HepG2 (cell line): ENCODE measurements at regions not wholly inside any gene's neighbourhood (a gene's known extent, or its start where the extent isn't known, plus 50 kb on each side); places are given as distances from the start of the nearest gene placed in this dataset.

Source experiments
- ATAC-seq: fragments of 200-7000 bp; cut with Tn5 transposase; 3 replicates; pipeline ENCODE4 v1.9.1; 2020; ENCODE audit warnings: mild to moderate bottlenecking, moderate library complexity
- BruUV-seq: library from RNA; stranded (reverse); fragments of 400-500 nt; replicated peaks from 2 replicates; lab custom pipeline; 2021; lab: Mats Ljungman, UMichigan
- CTCF ChIA-PET: fragments of 300-600 bp; formaldehyde crosslinking; extraction: SDS; loops from one replicate; lab custom pipeline; 2021; ENCODE audit warnings: low total read pairs, inconsistent platforms, low intra/inter-chr PET ratio; lab: Yijun Ruan, JAX
- POLR2A ChIA-PET: fragments of 350-600 bp; sonication (Branson Sonifier 250); formaldehyde crosslinking; loops from one replicate; lab custom pipeline; 2020; ENCODE audit warnings: antibody characterized with exemption, inconsistent platforms; lab: Yijun Ruan, JAX
- DNase-seq: peaks from one replicate; pipeline ENCODE4 v3.0.0-alpha.2; 2015; ENCODE audit warnings: low spot score
- FAIRE-seq: peaks from 3 replicates; lab custom pipeline; 2011; peaks lifted over from hg19 to GRCh38; lab: Jason Lieb, UNC
- H2AFZ ChIP-seq: one replicate; pipeline ENCODE4 v1.6.1; 2011; ENCODE audit warnings: low read length, inconsistent platforms
- H3K27ac ChIP-seq: fragments of 300-600 bp; 3 replicates; pipeline ENCODE4 v1.8.0; 2011; ENCODE audit warnings: mixed run types, mild to moderate bottlenecking, mixed read lengths, low read length, inconsistent platforms; ENCODE audit not compliant: insufficient read depth; ENCODE audit errors: extremely low read length
- H3K27me3 ChIP-seq, 2 experiments: fragments of 200-600 bp in 1 of 2; 2 replicates in 1 of 2; 3 replicates in 1 of 2; pipeline versions ENCODE4 v1.6.0 to v1.8.0; 2011; ENCODE audit warnings: low read length in 2 of 2, mild to moderate bottlenecking in 2 of 2, moderate library complexity in 2 of 2, inconsistent platforms in 1 of 2; ENCODE audit not compliant: insufficient read depth in 2 of 2, control insufficient read depth in 1 of 2
- H3K36me3 ChIP-seq, 2 experiments: fragments of 200-600 bp in 1 of 2; replicated peaks in 1 of 2; 2 replicates in 1 of 2; 3 replicates in 1 of 2; pipeline versions ENCODE4 v1.5.1 to v1.8.0; 2011; ENCODE audit warnings: low read length in 2 of 2, inconsistent platforms in 1 of 2; ENCODE audit not compliant: insufficient read depth in 2 of 2, control insufficient read depth in 1 of 2
- H3K4me1 ChIP-seq: 2 replicates; pipeline ENCODE4 v1.5.1; 2012; ENCODE audit warnings: low read length, inconsistent platforms; ENCODE audit not compliant: insufficient read depth
- H3K4me2 ChIP-seq: 2 replicates; pipeline ENCODE4 v1.6.0; 2011; ENCODE audit warnings: low read depth, low read length, inconsistent platforms
- H3K4me3 ChIP-seq, 3 experiments: fragments of 200-600 bp in 1 of 3; sonication (generic), shearing (Covaris generic) in 1 of 3; replicated peaks in 1 of 3; 2 replicates each; pipeline ENCODE4 v1.5.1; 2011 to 2016; ENCODE audit warnings: low read length in 3 of 3, inconsistent platforms in 2 of 3, low read depth in 2 of 3, mild to moderate bottlenecking in 2 of 3, control low read depth in 1 of 3, mixed read lengths in 1 of 3; ENCODE audit not compliant: insufficient read depth in 1 of 3
- H3K79me2 ChIP-seq: one replicate; pipeline ENCODE4 v1.6.1; 2011; ENCODE audit warnings: low read length, inconsistent platforms; ENCODE audit not compliant: insufficient read depth
- H3K9ac ChIP-seq: 2 replicates; pipeline ENCODE4 v1.6.0; 2011; ENCODE audit warnings: mild to moderate bottlenecking, low read depth, low read length, inconsistent platforms; ENCODE audit not compliant: insufficient read depth
- H3K9me3 ChIP-seq: 2 replicates; pipeline ENCODE4 v1.5.1; 2012; ENCODE audit warnings: mild to moderate bottlenecking, low read length
- H4K20me1 ChIP-seq: 2 replicates; pipeline ENCODE4 v1.6.0; 2011; ENCODE audit warnings: inconsistent platforms, mild to moderate bottlenecking, low read length, moderate library complexity; ENCODE audit not compliant: insufficient read depth
- ARNT2 ChIP-seq: sonication (generic); formaldehyde crosslinking; IDR thresholded peaks from 2 replicates; pipeline ENCODE4 v1.8.0; 2022; ENCODE audit warnings: mild to moderate bottlenecking, low read depth, missing genetic modification reagents, moderate library complexity
- ASH2L ChIP-seq: fragments of 300-600, 200-600 bp; sonication (generic); IDR thresholded peaks from 2 replicates; pipeline ENCODE4 v1.7.0; 2017; ENCODE audit warnings: low read depth, mild to moderate bottlenecking, moderate library complexity, mixed read lengths, low read length; ENCODE audit not compliant: insufficient read length
- ATF7-NPFF ChIP-seq: sonication (generic); formaldehyde crosslinking; IDR thresholded peaks from 2 replicates; pipeline ENCODE4 v1.8.1; 2023; ENCODE audit warnings: mild to moderate bottlenecking, low read depth, missing genetic modification reagents, moderate library complexity
- EHMT2 ChIP-seq: fragments of 200-600 bp; sonication (generic); IDR thresholded peaks from 2 replicates; pipeline ENCODE4 v1.7.0; 2017; ENCODE audit warnings: antibody characterized with exemption, low read depth, low read length, borderline replicate concordance
- EP300 ChIP-seq, 3 experiments: sonication (generic) in 1 of 3; formaldehyde crosslinking in 1 of 3; IDR thresholded peaks; 2 replicates each; pipeline versions ENCODE4 v1.5.1 to v1.6.1; 2011 to 2020; ENCODE audit warnings: low read depth in 2 of 3, low read length in 2 of 3, borderline replicate concordance in 1 of 3, improper control_type of control experiment in 1 of 3, mild to moderate bottlenecking in 1 of 3, missing genetic modification reagents in 1 of 3, moderate library complexity in 1 of 3
- FLYWCH1 ChIP-seq: sonication (generic); formaldehyde crosslinking; IDR thresholded peaks from 2 replicates; pipeline ENCODE4 v1.8.1; 2023; ENCODE audit warnings: mild to moderate bottlenecking, missing genetic modification reagents
- GLI4 ChIP-seq: sonication (generic); formaldehyde crosslinking; IDR thresholded peaks from 2 replicates; pipeline ENCODE4 v1.5.1; 2020; ENCODE audit warnings: missing genetic modification reagents, mild to moderate bottlenecking, moderate library complexity, borderline replicate concordance
- HNF4G ChIP-seq, 2 experiments: sonication (generic) in 1 of 2; formaldehyde crosslinking in 1 of 2; IDR thresholded peaks; 2 replicates each; pipeline versions ENCODE4 v1.4.0 to v1.6.1; 2011 to 2020; ENCODE audit warnings: borderline replicate concordance in 2 of 2, low read depth in 2 of 2, mild to moderate bottlenecking in 2 of 2, low read length in 1 of 2, missing genetic modification reagents in 1 of 2, moderate library complexity in 1 of 2
- JUND ChIP-seq: sonication (generic); formaldehyde crosslinking; IDR thresholded peaks from 2 replicates; pipeline ENCODE4 v1.8.0; 2022; ENCODE audit warnings: mild to moderate bottlenecking, missing genetic modification reagents
- KLF12 ChIP-seq: sonication (generic); formaldehyde crosslinking; IDR thresholded peaks from 2 replicates; pipeline ENCODE4 v1.4.0; 2020; ENCODE audit warnings: missing genetic modification reagents, borderline replicate concordance
- PHF21A ChIP-seq: sonication (generic); formaldehyde crosslinking; IDR thresholded peaks from 2 replicates; pipeline ENCODE4 v1.5.0; 2020; ENCODE audit warnings: mild to moderate bottlenecking, missing genetic modification reagents
- PPARG ChIP-seq: conservative IDR thresholded peaks from 2 replicates; pipeline ENCODE4 v1.6.1; 2016; ENCODE audit warnings: missing biosample characterization, missing genetic modification reagents
- RBM22 ChIP-seq: fragments of 200-400 bp; formaldehyde crosslinking; optimal IDR thresholded peaks from 2 replicates; pipeline ENCODE3; 2017; ENCODE audit warnings: mild to moderate bottlenecking, low read length, moderate library complexity
- RXRB ChIP-seq: IDR thresholded peaks from 2 replicates; pipeline ENCODE4 v1.6.1; 2016; ENCODE audit warnings: borderline replicate concordance, missing genetic modification reagents, missing compliant biosample characterization
- SIN3B ChIP-seq: fragments of 150-350 bp; IDR thresholded peaks from 2 replicates; pipeline ENCODE4 v1.6.1; 2014; ENCODE audit warnings: low read length
- SOX5 ChIP-seq: IDR thresholded peaks from 2 replicates; pipeline ENCODE4 v1.6.1; 2016; ENCODE audit warnings: borderline replicate concordance
- ZFP90 ChIP-seq: sonication (generic); formaldehyde crosslinking; IDR thresholded peaks from 2 replicates; pipeline ENCODE4 v1.8.0; 2022; ENCODE audit warnings: missing genetic modification reagents, mild to moderate bottlenecking, inconsistent platforms, borderline replicate concordance
- ZNF136 ChIP-seq: sonication (generic); formaldehyde crosslinking; IDR thresholded peaks from 2 replicates; pipeline ENCODE4 v1.8.1; 2022; ENCODE audit warnings: low read depth, mild to moderate bottlenecking, moderate library complexity, missing genetic modification reagents
- ZNF263 ChIP-seq: sonication (generic); formaldehyde crosslinking; IDR thresholded peaks from 2 replicates; pipeline ENCODE4 v1.4.0; 2020; ENCODE audit warnings: missing genetic modification reagents
- ZNF549 ChIP-seq: sonication (generic); formaldehyde crosslinking; IDR thresholded peaks from 2 replicates; pipeline ENCODE4 v1.5.0; 2020; ENCODE audit warnings: missing genetic modification reagents
- ZNF7 ChIP-seq: IDR thresholded peaks from 2 replicates; pipeline ENCODE4 v1.6.1; 2016; ENCODE audit warnings: missing biosample characterization, missing genetic modification reagents
- ZNF720 ChIP-seq: sonication (generic); formaldehyde crosslinking; IDR thresholded peaks from 2 replicates; pipeline ENCODE4 v1.4.0; 2020; ENCODE audit warnings: missing genetic modification reagents
- ZNF841 ChIP-seq: sonication (generic); formaldehyde crosslinking; IDR thresholded peaks from 2 replicates; pipeline ENCODE4 v1.8.1; 2023; ENCODE audit warnings: missing genetic modification reagents, borderline replicate concordance
- WGBS: methylation state at CpG from one replicate; pipeline ENCODE4 v1.1.6; 2017; ENCODE audit warnings: low lambda C conversion rate; 5-methylcytosine and 5-hydroxymethylcytosine counted together
- in situ Hi-C: cut with HindIII; loops from 2 replicates; pipeline ENCODE4 v1.10.0; 2017; ENCODE audit warnings: low pct_unique_long_range_greater_than_20kb; ENCODE audit not compliant: extremely low pct_ligation_motif_present
- intact Hi-C: fragments of 100-400 bp; cut with micrococcal nuclease; formaldehyde crosslinking; loops from one replicate; pipeline ENCODE4 v1.10.0; 2022; ENCODE audit not compliant: unreplicated experiment
- TF ChIP-seq, protein P1 (sequence below): sonication (generic); formaldehyde crosslinking; IDR thresholded peaks from 2 replicates; pipeline ENCODE4 v1.5.1; 2020; ENCODE audit warnings: mild to moderate bottlenecking, missing genetic modification reagents, borderline replicate concordance

GRCh38 chr16:72299684-72300243 lies 127.8 kb upstream of the PMFBP1 start (continued):
- TF ChIP-seq EP300 (IDR thresholded peaks at IDR 0.05; ENCODE audit: low read depth in 2 of 2, low read length in 2 of 2) (0 out of 4 replicates have a peak, but pooled peaks of 1 of the 2 experiments have one; percentile 17), EP300 (CRISPR knock-in tag; IDR thresholded peaks at IDR 0.05; ENCODE audit: borderline replicate concordance) (no peak), GLI4 (no peak), ZNF7 (CRISPR knock-in tag) (0 out of 2 replicates have a peak, but pooled peaks have one; percentile 26), EHMT2 (0 out of 2 replicates have a peak, but pooled peaks have one; percentile 54), RXRB (CRISPR knock-in tag) (0 out of 2 replicates have a peak, but pooled peaks have one; percentile 14), ATF7-NPFF (no peak), PPARG (CRISPR knock-in tag) (peak; percentile 51; the same call in 1 of the 2 replicates), HNF4G (IDR thresholded peaks at IDR 0.05; ENCODE audit: borderline replicate concordance, low read depth, low read length) (peak; percentile 61), HNF4G (CRISPR knock-in tag; IDR thresholded peaks at IDR 0.05; ENCODE audit: borderline replicate concordance, low read depth) (no peak), PHF21A (CRISPR knock-in tag) (0 out of 2 replicates have a peak, but pooled peaks have one; percentile 20), ASH2L (peak; percentile 52)

DNA sequence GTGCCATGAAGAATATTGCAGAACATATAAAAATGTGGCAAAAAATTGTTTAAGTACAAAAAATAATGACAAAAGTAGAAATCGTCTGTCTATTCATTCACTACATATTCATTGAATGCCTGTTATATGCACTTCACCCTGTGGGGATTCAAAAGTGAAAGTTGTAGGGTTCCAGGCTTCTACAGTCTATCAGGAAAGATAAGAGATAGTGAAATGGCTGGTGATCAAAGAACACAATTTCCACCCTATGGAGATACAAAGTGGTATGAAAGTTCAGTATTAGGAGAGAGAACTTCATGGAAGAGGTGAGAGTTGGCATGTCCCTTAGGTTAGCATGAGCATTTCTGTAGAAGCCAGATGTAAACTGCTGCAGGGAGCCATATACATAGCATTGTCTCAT lies 127.0 kb upstream of the PMFBP1 start:
- POLR2A ChIA-PET, result no interaction called here
- Histone ChIP-seq H3K27me3 (no peaks in the 10 kb centered on the region), H3K4me2 (no peak overlapping the region), H3K79me2 (no peaks in the 10 kb centered on the region), H3K9me3 (no peaks in the 10 kb centered on the region), H3K4me1 (peaks cover 37% of the 10 kb centered on the region), H3K9ac (no peak overlapping the region), H2AFZ (no peak overlapping the region), H3K4me3 (no peak overlapping the region), H3K36me3 (no peaks in the 10 kb centered on the region), H4K20me1 (no peaks in the 10 kb centered on the region), H3K27ac (no peak overlapping the region)
- ATAC-seq, result no peak; the same call in 2 of the 3 replicates
- BruUV-seq, result no TSS peak
- DNase-seq, result no peak
- in situ Hi-C loops, result no loop called here
- CTCF ChIA-PET, result interaction anchor here (0.6 kb wide), 1 partner anchor 168 kb away, joined by 3 read pairs; no protein-coding TSS in a partner anchor
- no peak for FAIRE-seq
- intact Hi-C loops, result no loop called here
- TF ChIP-seq ZFP90 (CRISPR knock-in tag), result no peak
- no peak for TF ChIP-seq ZNF263
- TF ChIP-seq SOX5 (CRISPR knock-in tag), result no peak
- no peak for TF ChIP-seq HNF4G (IDR thresholded peaks at IDR 0.05; ENCODE audit: borderline replicate concordance, low read depth, low read length)
- TF ChIP-seq HNF4G (CRISPR knock-in tag; IDR thresholded peaks at IDR 0.05; ENCODE audit: borderline replicate concordance, low read depth), result no peak
- TF ChIP-seq ARNT2, result no peak
- TF ChIP-seq JUND (CRISPR knock-in tag), result no peak
- TF ChIP-seq ZNF841 (CRISPR knock-in tag), result no peak
- TF ChIP-seq SIN3B, result no peak
- TF ChIP-seq, protein P1, sequence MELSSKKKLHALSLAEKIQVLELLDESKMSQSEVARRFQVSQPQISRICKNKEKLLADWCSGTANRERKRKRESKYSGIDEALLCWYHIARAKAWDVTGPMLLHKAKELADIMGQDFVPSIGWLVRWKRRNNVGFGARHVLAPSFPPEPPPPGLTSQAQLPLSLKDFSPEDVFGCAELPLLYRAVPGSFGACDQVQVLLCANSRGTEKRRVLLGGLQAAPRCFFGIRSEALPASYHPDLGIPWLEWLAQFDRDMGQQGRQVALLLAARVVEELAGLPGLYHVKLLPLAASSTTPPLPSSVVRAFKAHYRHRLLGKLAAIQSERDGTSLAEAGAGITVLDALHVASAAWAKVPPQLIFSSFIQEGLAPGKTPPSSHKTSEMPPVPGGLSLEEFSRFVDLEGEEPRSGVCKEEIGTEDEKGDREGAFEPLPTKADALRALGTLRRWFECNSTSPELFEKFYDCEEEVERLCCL, result no peak
- no peak for TF ChIP-seq KLF12 (CRISPR knock-in tag)
- TF ChIP-seq ZNF720, result no peak
- TF ChIP-seq RBM22, result no peak
- TF ChIP-seq ZNF136 (CRISPR knock-in tag), result no peak
- no peak for TF ChIP-seq FLYWCH1 (CRISPR knock-in tag)
- TF ChIP-seq ZNF549 (CRISPR knock-in tag), result no peak
- WGBS, result 76% methylated on average over 1 of the region's 1 CpG
